Activated CD8-positive, alpha-beta T cell treated with anti-CD3 and anti-CD28 coated beads for 36 hours (primary cell): ENCODE measurements at regions not wholly inside any gene's neighbourhood (a gene's known extent, or its start where the extent isn't known, plus 50 kb on each side); places are given as distances from the start of the nearest gene placed in this dataset.

ENCODE experiments used
- ATAC-seq: fragments of 200-7000 bp; cut with Tn5 transposase; one replicate; pipeline ENCODE4 v1.10.0; 2021; ENCODE audit warnings: mild to moderate bottlenecking, moderate library complexity
- CTCF ChIA-PET: fragments of 350-600 bp; sonication (Branson Sonifier 250); formaldehyde crosslinking; loops from one replicate; lab custom pipeline; 2021; ENCODE audit warnings: antibody characterized with exemption; lab: Charles Lee
- POLR2A ChIA-PET: fragments of 350-600 bp; sonication (Branson Sonifier 250); formaldehyde crosslinking; loops from one replicate; lab custom pipeline; 2021; ENCODE audit warnings: antibody characterized with exemption; lab: Charles Lee
- DNase-seq: peaks from one replicate; pipeline ENCODE4 v3.0.0-alpha.2; 2020
- H3K27ac Mint-ChIP-seq: one replicate; pipeline ENCODE4 v1.8.0; 2021; ENCODE audit warnings: mild to moderate bottlenecking, mixed read lengths
- H3K27me3 Mint-ChIP-seq: one replicate; pipeline ENCODE4 v1.8.0; 2021; ENCODE audit warnings: mixed read lengths
- H3K36me3 Mint-ChIP-seq: one replicate; pipeline ENCODE4 v1.8.0; 2021; ENCODE audit warnings: low read depth, mixed read lengths
- H3K4me1 Mint-ChIP-seq: one replicate; pipeline ENCODE4 v1.8.0; 2021; ENCODE audit warnings: low read depth, mixed read lengths
- H3K4me3 Mint-ChIP-seq: one replicate; pipeline ENCODE4 v1.8.0; 2021; ENCODE audit warnings: mild to moderate bottlenecking, moderate library complexity, mixed read lengths
- H3K9me3 Mint-ChIP-seq: one replicate; pipeline ENCODE4 v1.8.0; 2021; ENCODE audit warnings: mixed read lengths
- intact Hi-C: fragments of 100-400 bp; cut with micrococcal nuclease; formaldehyde crosslinking; loops from one replicate; pipeline ENCODE4 v1.10.0; 2022
- TF ChIP-seq, protein P1 (sequence below): fragments of 200-600 bp; IDR thresholded peaks from one replicate; pipeline ENCODE4 v1.8.0; 2022; ENCODE audit warnings: antibody characterized with exemption, mild to moderate bottlenecking

DNA sequence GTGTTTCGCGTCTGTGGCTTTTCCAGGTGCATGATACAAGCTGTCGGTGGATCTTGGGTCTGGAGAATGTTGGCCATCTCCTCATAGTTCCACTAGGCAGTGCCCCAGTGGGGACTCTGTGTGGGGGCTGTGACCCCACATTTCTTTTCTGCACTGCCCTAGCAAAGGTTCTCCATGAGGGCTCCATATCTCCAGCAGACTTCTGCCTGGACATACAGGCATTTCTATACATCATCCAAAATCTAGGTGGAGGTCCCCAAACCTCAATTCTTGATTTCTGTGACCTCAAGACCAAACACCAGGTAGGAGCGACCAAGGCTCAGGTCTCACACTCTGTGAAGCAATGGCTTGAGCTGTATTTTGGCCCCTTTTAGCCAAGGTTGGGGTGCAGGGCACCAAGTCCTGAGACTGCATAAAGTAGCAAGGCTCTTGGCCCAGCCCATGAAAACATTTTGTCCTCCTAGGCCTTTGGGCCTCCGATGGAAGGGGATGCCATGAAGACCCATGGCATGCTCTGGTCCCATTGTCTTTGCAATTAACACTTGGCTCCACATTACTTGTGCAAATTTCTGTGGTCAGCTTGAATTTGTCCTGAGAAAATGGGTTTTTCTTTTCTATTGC, 615.3 kb downstream of the ZBBX start:
- intact Hi-C loops: no loop called here
- POLR2A ChIA-PET: no interaction called here
- Mint-ChIP-seq H3K4me3 (no peak overlapping the region), H3K4me1 (no peaks in the 10 kb centered on the region), H3K36me3 (no peaks in the 10 kb centered on the region), H3K27me3 (no peaks in the 10 kb centered on the region), H3K27ac (no peak overlapping the region), H3K9me3 (peaks cover 24% of the 10 kb centered on the region)
- TF ChIP-seq, protein P1, sequence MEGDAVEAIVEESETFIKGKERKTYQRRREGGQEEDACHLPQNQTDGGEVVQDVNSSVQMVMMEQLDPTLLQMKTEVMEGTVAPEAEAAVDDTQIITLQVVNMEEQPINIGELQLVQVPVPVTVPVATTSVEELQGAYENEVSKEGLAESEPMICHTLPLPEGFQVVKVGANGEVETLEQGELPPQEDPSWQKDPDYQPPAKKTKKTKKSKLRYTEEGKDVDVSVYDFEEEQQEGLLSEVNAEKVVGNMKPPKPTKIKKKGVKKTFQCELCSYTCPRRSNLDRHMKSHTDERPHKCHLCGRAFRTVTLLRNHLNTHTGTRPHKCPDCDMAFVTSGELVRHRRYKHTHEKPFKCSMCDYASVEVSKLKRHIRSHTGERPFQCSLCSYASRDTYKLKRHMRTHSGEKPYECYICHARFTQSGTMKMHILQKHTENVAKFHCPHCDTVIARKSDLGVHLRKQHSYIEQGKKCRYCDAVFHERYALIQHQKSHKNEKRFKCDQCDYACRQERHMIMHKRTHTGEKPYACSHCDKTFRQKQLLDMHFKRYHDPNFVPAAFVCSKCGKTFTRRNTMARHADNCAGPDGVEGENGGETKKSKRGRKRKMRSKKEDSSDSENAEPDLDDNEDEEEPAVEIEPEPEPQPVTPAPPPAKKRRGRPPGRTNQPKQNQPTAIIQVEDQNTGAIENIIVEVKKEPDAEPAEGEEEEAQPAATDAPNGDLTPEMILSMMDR: no peak
- ATAC-seq (no peak), DNase-seq (no peak)
- CTCF ChIA-PET: no interaction called here

- H3K27me3 Mint-ChIP-seq: no peaks in the 10 kb centered on the region
- CTCF ChIA-PET: no interaction called here
- no peaks in the 10 kb centered on the region for H3K4me1 Mint-ChIP-seq
- peaks cover 20% of the 10 kb centered on the region for H3K9me3 Mint-ChIP-seq
- DNase-seq: no peak
- intact Hi-C loops: no loop called here
- TF ChIP-seq, protein P1: no peak
- no peak for ATAC-seq
- POLR2A ChIA-PET: no interaction called here
- no peaks in the 10 kb centered on the region for H3K36me3 Mint-ChIP-seq
- no peak overlapping the region for H3K4me3 Mint-ChIP-seq
- H3K27ac Mint-ChIP-seq: no peak overlapping the region
Measured at GRCh38 chr3:166759736-166760513, 620.2 kb downstream of the ZBBX start.

- H3K27me3 Mint-ChIP-seq: no peaks in the 10 kb centered on the region
- POLR2A ChIA-PET: no interaction called here
- no peak overlapping the region for H3K27ac Mint-ChIP-seq
- no peaks in the 10 kb centered on the region for H3K4me1 Mint-ChIP-seq
- TF ChIP-seq, protein P1: no peak
- H3K9me3 Mint-ChIP-seq: peaks cover 12% of the 10 kb centered on the region
- ATAC-seq (no peak), DNase-seq (no peak)
- CTCF ChIA-PET: no interaction called here
- intact Hi-C loops: no loop called here
- no peaks in the 10 kb centered on the region for H3K36me3 Mint-ChIP-seq
- H3K4me3 Mint-ChIP-seq: no peak overlapping the region
Measured at GRCh38 chr3:166752214-166752613, 627.9 kb downstream of the ZBBX start.

- ChIA-PET CTCF (no interaction called here), POLR2A (no interaction called here)
- H3K27ac Mint-ChIP-seq: no peak overlapping the region
- H3K4me3 Mint-ChIP-seq: no peak overlapping the region
- H3K4me1 Mint-ChIP-seq: no peaks in the 10 kb centered on the region
- H3K36me3 Mint-ChIP-seq: no peaks in the 10 kb centered on the region
- TF ChIP-seq, protein P1: no peak
- H3K9me3 Mint-ChIP-seq: peaks cover 5% of the 10 kb centered on the region
- DNase-seq: no peak
- intact Hi-C loops: no loop called here
- ATAC-seq: no peak
- no peaks in the 10 kb centered on the region for H3K27me3 Mint-ChIP-seq
Measured at GRCh38 chr3:166743481-166744134, 636.5 kb downstream of the ZBBX start.

DNA sequence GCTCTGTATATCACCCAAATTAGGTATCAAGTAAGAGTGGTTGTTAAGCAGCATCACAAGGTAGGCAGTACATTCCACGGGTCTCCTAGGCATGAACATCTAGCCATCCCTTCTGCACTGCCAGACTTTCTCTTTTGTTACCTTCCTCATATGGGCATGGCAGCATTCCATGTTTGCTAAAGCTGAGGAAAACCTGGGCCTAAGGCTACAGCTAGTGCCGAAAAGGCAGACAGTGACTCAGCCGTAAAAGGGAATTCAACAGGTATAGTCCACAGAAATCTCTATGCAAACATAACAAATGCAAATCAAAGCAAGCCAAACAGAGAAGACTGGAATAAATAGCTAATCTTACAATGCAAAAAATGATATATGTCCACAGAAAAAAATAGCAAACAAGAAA, 645.4 kb downstream of the ZBBX start:
- no peak overlapping the region for H3K4me3 Mint-ChIP-seq
- H3K27ac Mint-ChIP-seq: no peak overlapping the region
- no peaks in the 10 kb centered on the region for H3K27me3 Mint-ChIP-seq
- peaks cover 2% of the 10 kb centered on the region for H3K9me3 Mint-ChIP-seq
- TF ChIP-seq, protein P1: no peak
- ATAC-seq (no peak), DNase-seq (no peak)
- H3K36me3 Mint-ChIP-seq: no peaks in the 10 kb centered on the region
- no peaks in the 10 kb centered on the region for H3K4me1 Mint-ChIP-seq
- intact Hi-C loops: no loop called here
- ChIA-PET POLR2A (no interaction called here), CTCF (no interaction called here)
